ENCODE measurements at regions not wholly inside any gene's neighbourhood (a gene's known extent, or its start where the extent isn't known, plus 50 kb on each side); places are given as distances from the start of the nearest gene placed in this dataset.

GRCh38 chr11:45583981-45584566, 81.3 kb downstream of the CHST1 start:
- Histone ChIP-seq H3K4me3 (ENCODE audit: insufficient read depth, low read depth, low read length) (no peak overlapping the region), H3K27me3 (ENCODE audit: control insufficient read depth, insufficient read depth, low read length) (no peaks in the 10 kb centered on the region; the same call in 1 of the 2 replicates), H3K9me3 (ENCODE audit: control insufficient read depth, insufficient read depth, low read length) (no peaks in the 10 kb centered on the region), H4K8ac (ENCODE audit: low read depth in 2 of 2, low read length in 2 of 2) (no peak overlapping the region), H2AFZ (replicated peaks; ENCODE audit: low read length, poor library complexity) (no peak overlapping the region), H3K18ac (ENCODE audit: low read depth, low read length) (no peak overlapping the region), H4K20me1 (ENCODE audit: insufficient read depth, low read length) (no peaks in the 10 kb centered on the region), H3K9ac (ENCODE audit: low read depth, low read length) (no peak overlapping the region), H2AK5ac (ENCODE audit: low read depth, low read length) (no peak overlapping the region), H3K4me1 (ENCODE audit: control insufficient read depth, insufficient read depth, low read length) (no peaks in the 10 kb centered on the region), H3K56ac (ENCODE audit: extremely low read depth, insufficient read depth, low read length) (no peak overlapping the region), H2BK5ac (ENCODE audit: low read depth, low read length, poor library complexity, severe bottlenecking) (no peak overlapping the region), H4K5ac (ENCODE audit: low read depth, low read length) (no peak overlapping the region), H2BK15ac (ENCODE audit: low read depth, low read length) (no peak overlapping the region), H3K14ac (replicated peaks; ENCODE audit: low read depth, low read length) (no peak overlapping the region), H3K79me1 (ENCODE audit: low read depth in 1 of 2, low read length in 2 of 2) (no peaks in the 10 kb centered on the region), H3K23ac (ENCODE audit: low read depth, low read length) (no peak overlapping the region), H3K4me2 (ENCODE audit: low read depth, low read length) (no peak overlapping the region), H3K9me1 (ENCODE audit: insufficient read depth, low read length) (no peaks in the 10 kb centered on the region), H3K36me3 (ENCODE audit: control insufficient read depth, insufficient read depth, low read length) (no peaks in the 10 kb centered on the region), H3K27ac (ENCODE audit: insufficient read depth, low read length) (no peak overlapping the region), H2AK9ac (replicated peaks; ENCODE audit: low read depth, low read length, poor library complexity) (no peak overlapping the region), H2BK20ac (ENCODE audit: low read depth, low read length) (no peak overlapping the region), H2BK120ac (ENCODE audit: low read depth, low read length) (no peak overlapping the region), H4K91ac (ENCODE audit: insufficient read depth, low read depth, low read length) (no peak overlapping the region), H3K4ac (ENCODE audit: low read depth, low read length) (no peak overlapping the region)
- TF ChIP-seq FOS (IDR thresholded peaks at IDR 0.05; ENCODE audit: low read depth, low read length) (no peak), MAZ (IDR thresholded peaks at IDR 0.05; ENCODE audit: borderline replicate concordance, low read depth, low read length) (no peak), CEBPB (IDR thresholded peaks at IDR 0.05; ENCODE audit: low read depth, low read length) (no peak), POLR2A (IDR thresholded peaks at IDR 0.05; ENCODE audit: low read depth, low read length) (no peak), RCOR1 (IDR thresholded peaks at IDR 0.05; ENCODE audit: insufficient replicate concordance, low read length) (no peak), NFE2L2 (IDR thresholded peaks at IDR 0.05; ENCODE audit: low read depth, low read length) (no peak), BHLHE40 (IDR thresholded peaks at IDR 0.05; ENCODE audit: low read depth, low read length) (no peak), RAD21 (IDR thresholded peaks at IDR 0.05; ENCODE audit: low read length) (no peak), MXI1 (IDR thresholded peaks at IDR 0.05; ENCODE audit: borderline replicate concordance, low read depth, low read length) (no peak)
- 60% methylated on average over 1 of the region's 15 CpGs; no CpG with 5 or more reads in 1 of the 2 experiments for WGBS, 2 experiments (ENCODE audit: extremely low coverage in 2 of 2, insufficient read length in 1 of 2)
- in situ Hi-C loops (cut with MboI; ENCODE audit: low sequenced_read_pairs): no loop called here
- intact Hi-C loops (cut with micrococcal nuclease): no loop called here
- ATAC-seq (ENCODE audit: low read depth) (no peak), DNase-seq (no peak)
- CTCF ChIA-PET: no interaction called here
- POLR2A ChIA-PET (ENCODE audit: unreplicated experiment): no interaction called here
- BruUV-seq (replicated peaks): no TSS peak
- dilution Hi-C loops (cut with HindIII; ENCODE audit: low sequenced_read_pairs, unreplicated experiment): no loop called here

Measured in IMR-90 (cell line).